SK-N-SH (cell line): ENCODE measurements at regions not wholly inside any gene's neighbourhood (a gene's known extent, or its start where the extent isn't known, plus 50 kb on each side); places are given as distances from the start of the nearest gene placed in this dataset.

Experiments
- CTCF ChIA-PET: fragments of 300-600, 350-600 bp; formaldehyde crosslinking; extraction: SDS; loops from one replicate; lab custom pipeline; 2021; lab: Yijun Ruan, JAX
- POLR2A ChIA-PET: fragments of 350-600 bp; sonication (Branson Sonifier 250); formaldehyde crosslinking; extraction: SDS; loops from one replicate; lab custom pipeline; 2020; ENCODE audit warnings: antibody characterized with exemption, inconsistent platforms; lab: Yijun Ruan, JAX
- DNase-seq: peaks from one replicate; pipeline ENCODE4 v3.0.0; 2012
- H2AFZ ChIP-seq: fragments of 200-600 bp; sonication (generic); 2 replicates; pipeline ENCODE4 v1.8.1; 2016; ENCODE audit warnings: antibody characterized with exemption, mild to moderate bottlenecking, low read depth
- H3F3A ChIP-seq: fragments of 200-600 bp; sonication (generic); replicated peaks from 2 replicates; pipeline ENCODE3; 2016; ENCODE audit warnings: antibody characterized with exemption, mild to moderate bottlenecking; ENCODE audit not compliant: insufficient read depth
- H3K27ac ChIP-seq, 2 experiments: fragments of 200-500 bp in 1 of 2; fragments of 200-600 bp in 1 of 2; sonication (Bioruptor generic) in 1 of 2; sonication (generic), shearing (Covaris generic) in 1 of 2; 2 replicates each; pipeline versions ENCODE4 v1.5.1 to v1.6.1; 2014 to 2016; ENCODE audit warnings: low read depth in 2 of 2, inconsistent platforms in 1 of 2, low read length in 1 of 2, mild to moderate bottlenecking in 1 of 2, mixed read lengths in 1 of 2
- H3K27me3 ChIP-seq: fragments of 200-600 bp; sonication (generic), shearing (Covaris generic); 2 replicates; pipeline ENCODE4 v1.6.1; 2016; ENCODE audit warnings: mixed run types; ENCODE audit not compliant: insufficient read depth
- H3K36me3 ChIP-seq, 2 experiments: fragments of 200-500 bp in 1 of 2; fragments of 200-600 bp in 1 of 2; sonication (Bioruptor generic) in 1 of 2; sonication (generic) in 1 of 2; replicated peaks in 1 of 2; 2 replicates each; pipeline versions ENCODE3 to v1.5.1; 2014 to 2016; ENCODE audit warnings: low read length in 1 of 2, mild to moderate bottlenecking in 1 of 2; ENCODE audit not compliant: insufficient read depth in 2 of 2, control insufficient read depth in 1 of 2
- H3K4me1 ChIP-seq, 2 experiments: fragments of 200-500 bp in 1 of 2; fragments of 200-600 bp in 1 of 2; sonication (Bioruptor generic) in 1 of 2; sonication (generic), shearing (Covaris generic) in 1 of 2; 2 replicates each; pipeline versions ENCODE4 v1.5.1 to v1.6.1; 2014 to 2016; ENCODE audit warnings: low read depth in 1 of 2, low read length in 1 of 2, mixed run types in 1 of 2; ENCODE audit not compliant: insufficient read depth in 2 of 2, control insufficient read depth in 1 of 2
- H3K4me2 ChIP-seq: fragments of 200-600 bp; sonication (generic), shearing (Covaris generic); 2 replicates; pipeline ENCODE4 v1.6.1; 2017; ENCODE audit warnings: mixed run types
- H3K4me3 ChIP-seq, 2 experiments: fragments of 200-500 bp in 1 of 2; fragments of 200-600 bp in 1 of 2; sonication (Bioruptor generic) in 1 of 2; sonication (generic), shearing (Covaris generic) in 1 of 2; 2 replicates each; pipeline versions ENCODE4 v1.5.1 to v1.8.1; 2014 to 2016; ENCODE audit warnings: low read depth in 2 of 2, inconsistent platforms in 1 of 2, low read length in 1 of 2, mild to moderate bottlenecking in 1 of 2, mixed read lengths in 1 of 2, moderate library complexity in 1 of 2
- H3K79me2 ChIP-seq: fragments of 200-600 bp; sonication (generic); 2 replicates; pipeline ENCODE4 v1.8.1; 2017; ENCODE audit warnings: mild to moderate bottlenecking; ENCODE audit not compliant: insufficient read depth
- H3K9ac ChIP-seq: fragments of 200-600 bp; sonication (generic); 2 replicates; pipeline ENCODE4 v1.6.1; 2017; ENCODE audit warnings: mixed run types
- H3K9me2 ChIP-seq: fragments of 200-600 bp; sonication (generic); 2 replicates; pipeline ENCODE4 v1.6.1; 2017; ENCODE audit warnings: mixed run types
- H3K9me3 ChIP-seq: fragments of 200-600 bp; sonication (generic); 2 replicates; pipeline ENCODE4 v1.6.1; 2017; ENCODE audit warnings: mixed run types, mild to moderate bottlenecking, moderate library complexity
- H4K20me1 ChIP-seq: fragments of 200-600 bp; sonication (generic); 2 replicates; pipeline ENCODE4 v1.6.1; 2017; ENCODE audit warnings: mild to moderate bottlenecking, mixed run types; ENCODE audit not compliant: insufficient read depth
- CHD2 ChIP-seq: fragments of 150-350 bp; IDR thresholded peaks from 2 replicates; pipeline ENCODE4 v1.6.1; 2018; ENCODE audit warnings: low read length; ENCODE audit not compliant: partially characterized antibody
- EP300 ChIP-seq, 2 experiments: IDR thresholded peaks; 2 replicates each; pipeline versions ENCODE4 v1.4.0 to v1.6.1; 2012; ENCODE audit warnings: borderline replicate concordance in 1 of 2, low read depth in 1 of 2, low read length in 1 of 2
- FOSL2 ChIP-seq: IDR thresholded peaks from 2 replicates; pipeline ENCODE4 v1.4.0; 2012; ENCODE audit warnings: low read depth, mild to moderate bottlenecking, moderate library complexity, borderline replicate concordance
- FOXJ3 ChIP-seq: sonication (generic); formaldehyde crosslinking; IDR thresholded peaks from 2 replicates; pipeline ENCODE4 v1.5.1; 2020; ENCODE audit warnings: mild to moderate bottlenecking, missing genetic modification reagents
- GABPA ChIP-seq: IDR thresholded peaks from 2 replicates; pipeline ENCODE4 v1.4.0; 2012; ENCODE audit warnings: low read depth, mild to moderate bottlenecking
- JUND ChIP-seq: IDR thresholded peaks from 2 replicates; pipeline ENCODE4 v1.4.0; 2012
- MEF2A ChIP-seq: IDR thresholded peaks from 2 replicates; pipeline ENCODE4 v1.4.0; 2012; ENCODE audit warnings: low read depth, borderline replicate concordance
- NRF1 ChIP-seq: IDR thresholded peaks from 2 replicates; pipeline ENCODE4 v1.6.1; 2012; ENCODE audit warnings: low read depth, mild to moderate bottlenecking, low read length
- POLR2AphosphoS5 ChIP-seq: IDR thresholded peaks from 2 replicates; pipeline ENCODE4 v1.6.1; 2012; ENCODE audit warnings: low read depth, low read length
- RAD21 ChIP-seq: IDR thresholded peaks from 2 replicates; pipeline ENCODE4 v1.6.1; 2012; ENCODE audit warnings: mild to moderate bottlenecking, low read length
- RCOR1 ChIP-seq: fragments of 150-350 bp; IDR thresholded peaks from 2 replicates; pipeline ENCODE4 v1.6.1; 2017; ENCODE audit warnings: antibody characterized with exemption, low read length
- RXRA ChIP-seq: IDR thresholded peaks from 2 replicates; pipeline ENCODE4 v1.4.0; 2012; ENCODE audit warnings: low read depth, mild to moderate bottlenecking, borderline replicate concordance
- TAF1 ChIP-seq: IDR thresholded peaks from 2 replicates; pipeline ENCODE4 v1.6.1; 2012; ENCODE audit warnings: low read depth, mild to moderate bottlenecking, low read length, moderate library complexity, borderline replicate concordance
- TCF12 ChIP-seq: IDR thresholded peaks from 2 replicates; pipeline ENCODE4 v1.4.0; 2012
- TEAD4 ChIP-seq: IDR thresholded peaks from 2 replicates; pipeline ENCODE4 v1.4.0; 2012; ENCODE audit warnings: mild to moderate bottlenecking, borderline replicate concordance; ENCODE audit not compliant: insufficient read depth
- WGBS: methylation state at CpG from one replicate; pipeline ENCODE4 v1.1.6; 2017; ENCODE audit warnings: low lambda C conversion rate; 5-methylcytosine and 5-hydroxymethylcytosine counted together
- TF ChIP-seq, protein P1 (sequence below): fragments of 150-350 bp; IDR thresholded peaks from 2 replicates; pipeline ENCODE4 v1.6.1; 2016; ENCODE audit warnings: mild to moderate bottlenecking, low read depth, low read length
- TF ChIP-seq, protein P2 (sequence below): fragments of 150-350 bp; IDR thresholded peaks from 2 replicates; pipeline ENCODE4 v1.6.1; 2017; ENCODE audit warnings: antibody characterized with exemption, low read length, low read depth, borderline replicate concordance
- TF ChIP-seq, protein P3 (sequence below): IDR thresholded peaks from 2 replicates; pipeline ENCODE4 v1.4.0; 2012; ENCODE audit warnings: low read depth, borderline replicate concordance
- TF ChIP-seq, protein P4 (sequence below): IDR thresholded peaks from 2 replicates; pipeline ENCODE4 v1.4.0; 2012; ENCODE audit warnings: low read depth, borderline replicate concordance

DNA sequence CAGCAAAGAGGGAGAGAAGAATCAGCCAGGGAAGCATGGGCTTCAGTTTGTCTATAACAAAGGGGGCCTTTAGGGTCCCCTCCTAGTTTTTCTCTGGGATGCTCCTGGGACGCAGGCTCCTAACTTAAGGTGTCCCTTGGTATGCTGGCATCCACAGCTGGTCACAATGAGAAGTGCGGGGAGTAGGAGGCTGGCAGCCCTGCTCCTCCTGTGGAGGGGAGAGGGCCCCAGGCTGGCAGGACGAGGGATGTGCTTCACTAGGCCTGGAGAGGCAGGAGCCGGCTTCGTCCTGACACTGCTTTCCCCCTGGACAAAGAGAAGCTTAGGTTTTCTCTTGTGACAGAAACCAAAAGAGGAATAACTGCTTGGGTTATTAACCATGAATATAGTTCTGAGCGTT is 67.6 kb downstream of the NENF start:
- no peaks in the 10 kb centered on the region for H3K79me2 ChIP-seq
- H3K9me2 ChIP-seq = no peaks in the 10 kb centered on the region
- H3F3A ChIP-seq = no peaks in the 10 kb centered on the region
- H3K4me2 ChIP-seq = no peak overlapping the region
- H3K27ac ChIP-seq = no peak overlapping the region
- no peaks in the 10 kb centered on the region for H3K36me3 ChIP-seq
- 76% methylated on average over 6 of the region's 6 CpGs for WGBS
- DNase-seq = no peak
- no peaks in the 10 kb centered on the region for H3K27me3 ChIP-seq
- no peaks in the 10 kb centered on the region for H3K9me3 ChIP-seq
- H3K4me3 ChIP-seq = no peak overlapping the region
- no peaks in the 10 kb centered on the region for H4K20me1 ChIP-seq
- H2AFZ ChIP-seq = no peak overlapping the region
- CTCF ChIA-PET = no interaction called here
- TF ChIP-seq FOXJ3 (no peak), POLR2AphosphoS5 (no peak), JUND (no peak), CHD2 (no peak), RAD21 (no peak), GABPA (no peak), TEAD4 (no peak), FOSL2 (no peak), RXRA (no peak), TAF1 (no peak), MEF2A (no peak), NRF1 (no peak), RCOR1 (no peak), TCF12 (no peak), EP300 (IDR thresholded peaks at IDR 0.05; ENCODE audit: borderline replicate concordance in 1 of 2, low read depth in 1 of 2, low read length in 1 of 2) (no peak)
- TF ChIP-seq, protein P1, sequence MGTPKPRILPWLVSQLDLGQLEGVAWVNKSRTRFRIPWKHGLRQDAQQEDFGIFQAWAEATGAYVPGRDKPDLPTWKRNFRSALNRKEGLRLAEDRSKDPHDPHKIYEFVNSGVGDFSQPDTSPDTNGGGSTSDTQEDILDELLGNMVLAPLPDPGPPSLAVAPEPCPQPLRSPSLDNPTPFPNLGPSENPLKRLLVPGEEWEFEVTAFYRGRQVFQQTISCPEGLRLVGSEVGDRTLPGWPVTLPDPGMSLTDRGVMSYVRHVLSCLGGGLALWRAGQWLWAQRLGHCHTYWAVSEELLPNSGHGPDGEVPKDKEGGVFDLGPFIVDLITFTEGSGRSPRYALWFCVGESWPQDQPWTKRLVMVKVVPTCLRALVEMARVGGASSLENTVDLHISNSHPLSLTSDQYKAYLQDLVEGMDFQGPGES = no peak
- TF ChIP-seq, protein P2, sequence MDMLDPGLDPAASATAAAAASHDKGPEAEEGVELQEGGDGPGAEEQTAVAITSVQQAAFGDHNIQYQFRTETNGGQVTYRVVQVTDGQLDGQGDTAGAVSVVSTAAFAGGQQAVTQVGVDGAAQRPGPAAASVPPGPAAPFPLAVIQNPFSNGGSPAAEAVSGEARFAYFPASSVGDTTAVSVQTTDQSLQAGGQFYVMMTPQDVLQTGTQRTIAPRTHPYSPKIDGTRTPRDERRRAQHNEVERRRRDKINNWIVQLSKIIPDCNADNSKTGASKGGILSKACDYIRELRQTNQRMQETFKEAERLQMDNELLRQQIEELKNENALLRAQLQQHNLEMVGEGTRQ = no peak
- TF ChIP-seq, protein P3, sequence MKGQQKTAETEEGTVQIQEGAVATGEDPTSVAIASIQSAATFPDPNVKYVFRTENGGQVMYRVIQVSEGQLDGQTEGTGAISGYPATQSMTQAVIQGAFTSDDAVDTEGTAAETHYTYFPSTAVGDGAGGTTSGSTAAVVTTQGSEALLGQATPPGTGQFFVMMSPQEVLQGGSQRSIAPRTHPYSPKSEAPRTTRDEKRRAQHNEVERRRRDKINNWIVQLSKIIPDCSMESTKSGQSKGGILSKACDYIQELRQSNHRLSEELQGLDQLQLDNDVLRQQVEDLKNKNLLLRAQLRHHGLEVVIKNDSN = no peak
- TF ChIP-seq, protein P4, sequence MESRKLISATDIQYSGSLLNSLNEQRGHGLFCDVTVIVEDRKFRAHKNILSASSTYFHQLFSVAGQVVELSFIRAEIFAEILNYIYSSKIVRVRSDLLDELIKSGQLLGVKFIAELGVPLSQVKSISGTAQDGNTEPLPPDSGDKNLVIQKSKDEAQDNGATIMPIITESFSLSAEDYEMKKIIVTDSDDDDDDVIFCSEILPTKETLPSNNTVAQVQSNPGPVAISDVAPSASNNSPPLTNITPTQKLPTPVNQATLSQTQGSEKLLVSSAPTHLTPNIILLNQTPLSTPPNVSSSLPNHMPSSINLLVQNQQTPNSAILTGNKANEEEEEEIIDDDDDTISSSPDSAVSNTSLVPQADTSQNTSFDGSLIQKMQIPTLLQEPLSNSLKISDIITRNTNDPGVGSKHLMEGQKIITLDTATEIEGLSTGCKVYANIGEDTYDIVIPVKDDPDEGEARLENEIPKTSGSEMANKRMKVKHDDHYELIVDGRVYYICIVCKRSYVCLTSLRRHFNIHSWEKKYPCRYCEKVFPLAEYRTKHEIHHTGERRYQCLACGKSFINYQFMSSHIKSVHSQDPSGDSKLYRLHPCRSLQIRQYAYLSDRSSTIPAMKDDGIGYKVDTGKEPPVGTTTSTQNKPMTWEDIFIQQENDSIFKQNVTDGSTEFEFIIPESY = no peak
- TF ChIP-seq, all 33 proteins: peak for 0
- Histone ChIP-seq H3K4me1 (no peaks in the 10 kb centered on the region), H3K9ac (no peak overlapping the region)
- POLR2A ChIA-PET = no interaction called here
